CD4-positive, alpha-beta T cell (primary cell): ENCODE measurements at regions not wholly inside any gene's neighbourhood (a gene's known extent, or its start where the extent isn't known, plus 50 kb on each side); places are given as distances from the start of the nearest gene placed in this dataset.
A peak's percentile ranks its signal among the peaks of the same experiment; 100 is the strongest.

Experiments used
- ATAC-seq: fragments of 200-7000 bp; cut with Tn5 transposase; one replicate; pipeline ENCODE4 v1.10.0; 2022; ENCODE audit warnings: mild to moderate bottlenecking; ENCODE audit not compliant: poor library complexity
- CTCF ChIA-PET: fragments of 350-600 bp; sonication (Branson Sonifier 250); formaldehyde crosslinking; loops from one replicate; lab custom pipeline; 2021; ENCODE audit warnings: antibody characterized with exemption, inconsistent platforms; lab: Charles Lee
- POLR2A ChIA-PET: fragments of 350-600 bp; sonication (Branson Sonifier 250); formaldehyde crosslinking; loops from one replicate; lab custom pipeline; 2021; ENCODE audit warnings: antibody characterized with exemption, inconsistent platforms; lab: Charles Lee
- DNase-seq, 14 experiments: peaks; one replicate each; pipeline ENCODE4 v3.0.0-alpha.2; 2013 to 2020; ENCODE audit warnings: mixed read lengths in 2 of 14
- H3K27ac ChIP-seq, 2 donors: one replicate each; pipeline versions ENCODE4 v1.5.1 to v1.7.0; 2013; ENCODE audit warnings: low read length in 2 of 2, low read depth in 1 of 2, mild to moderate bottlenecking in 1 of 2
- H3K27me3 ChIP-seq, 2 experiments: 1 replicate in 1 of 2; 2 replicates in 1 of 2; pipeline versions ENCODE4 v1.6.1 to v1.7.0; 2013; ENCODE audit warnings: low read length in 2 of 2, control low read depth in 1 of 2, mild to moderate bottlenecking in 1 of 2, moderate library complexity in 1 of 2; ENCODE audit not compliant: insufficient read depth in 2 of 2, control insufficient read depth in 1 of 2
- H3K36me3 ChIP-seq: one replicate; pipeline ENCODE4 v1.6.1; 2013; ENCODE audit warnings: low read length, control low read depth; ENCODE audit not compliant: insufficient read depth
- H3K4me1 ChIP-seq: one replicate; pipeline ENCODE4 v1.6.1; 2013; ENCODE audit warnings: low read length, control low read depth; ENCODE audit not compliant: insufficient read depth
- H3K4me3 ChIP-seq: one replicate; pipeline ENCODE4 v1.5.1; 2013; ENCODE audit warnings: mild to moderate bottlenecking, low read length, moderate library complexity
- H3K9me3 ChIP-seq, 2 experiments: 1 replicate in 1 of 2; 2 replicates in 1 of 2; pipeline versions ENCODE4 v1.6.1 to v1.7.0; 2013; ENCODE audit warnings: low read length in 2 of 2, mild to moderate bottlenecking in 2 of 2, control low read depth in 1 of 2, moderate library complexity in 1 of 2; ENCODE audit not compliant: control insufficient read depth in 1 of 2, insufficient read depth in 1 of 2
- H3K27ac Mint-ChIP-seq: one replicate; pipeline ENCODE4 v1.8.0; 2020; ENCODE audit warnings: mixed read lengths
- H3K27me3 Mint-ChIP-seq: one replicate; pipeline ENCODE4 v1.8.0; 2021; ENCODE audit warnings: mixed read lengths
- H3K36me3 Mint-ChIP-seq: one replicate; pipeline ENCODE4 v1.8.0; 2021; ENCODE audit warnings: low read depth, mixed read lengths
- H3K4me1 Mint-ChIP-seq: one replicate; pipeline ENCODE4 v1.8.0; 2021; ENCODE audit warnings: low read depth, mixed read lengths
- H3K4me3 Mint-ChIP-seq: one replicate; pipeline ENCODE4 v1.8.0; 2020; ENCODE audit warnings: mild to moderate bottlenecking, mixed read lengths
- H3K9me3 Mint-ChIP-seq: one replicate; pipeline ENCODE4 v1.8.0; 2020; ENCODE audit warnings: mixed read lengths
- intact Hi-C, 2 experiments: fragments of 100-400 bp; cut with DNase I in 1 of 2; cut with micrococcal nuclease in 1 of 2; formaldehyde crosslinking; loops; one replicate each; pipeline versions ENCODE4 v1.15.1 to v1.9.0; 2023 to 2025; cut with DNase I, micrococcal nuclease
- TF ChIP-seq, protein P1 (sequence below): fragments of 200-600 bp; IDR thresholded peaks from one replicate; pipeline ENCODE4 v1.8.0; 2022; ENCODE audit warnings: antibody characterized with exemption, mild to moderate bottlenecking

DNA sequence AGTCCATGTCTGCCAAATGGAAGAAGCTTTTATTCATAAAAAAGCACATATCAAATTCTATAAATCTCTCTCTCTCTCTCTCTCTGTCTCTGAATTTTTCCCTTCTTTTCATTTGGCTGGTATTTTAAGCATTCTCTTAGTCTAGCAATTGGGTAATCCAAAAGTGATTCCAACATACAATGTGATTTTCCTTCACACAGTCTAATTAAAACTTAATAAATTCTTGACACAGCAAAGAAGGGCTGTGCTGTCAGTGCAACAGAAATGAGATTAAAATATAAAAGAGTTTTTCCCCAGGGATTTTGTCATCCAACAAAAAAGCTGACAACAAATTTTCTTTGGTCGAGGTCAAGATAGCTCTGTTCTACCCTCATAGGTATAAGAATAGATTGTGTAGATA is 216.9 kb downstream of the CENPC start:
- no peak overlapping the region for H3K27ac Mint-ChIP-seq
- no peaks in the 10 kb centered on the region for H3K9me3 Mint-ChIP-seq
- no peak overlapping the region for H3K4me3 Mint-ChIP-seq
- no peaks in the 10 kb centered on the region for H3K36me3 Mint-ChIP-seq
- DNase-seq, result no peak
- CTCF ChIA-PET, result interaction anchor here (1.7 kb wide), 1 partner anchor 16 kb away, joined by 3 read pairs; no protein-coding TSS in a partner anchor
- ATAC-seq, result no peak
- intact Hi-C loops, result loop anchor here in 1 of 2 experiments (5.0 kb wide), 1 partner anchor 241 kb away; no protein-coding TSS in a partner anchor
- peaks cover 0 to 5% of the 10 kb centered on the region in 2 experiments for H3K27me3 ChIP-seq
- H3K36me3 ChIP-seq, result no peaks in the 10 kb centered on the region
- POLR2A ChIA-PET, result no interaction called here
- H3K4me1 ChIP-seq, result no peaks in the 10 kb centered on the region
- no peak overlapping the region for H3K4me3 ChIP-seq
- H3K27ac ChIP-seq, result no peak overlapping the region
- no peaks in the 10 kb centered on the region for H3K4me1 Mint-ChIP-seq
- peaks cover 43% of the 10 kb centered on the region for H3K27me3 Mint-ChIP-seq
- TF ChIP-seq, protein P1, sequence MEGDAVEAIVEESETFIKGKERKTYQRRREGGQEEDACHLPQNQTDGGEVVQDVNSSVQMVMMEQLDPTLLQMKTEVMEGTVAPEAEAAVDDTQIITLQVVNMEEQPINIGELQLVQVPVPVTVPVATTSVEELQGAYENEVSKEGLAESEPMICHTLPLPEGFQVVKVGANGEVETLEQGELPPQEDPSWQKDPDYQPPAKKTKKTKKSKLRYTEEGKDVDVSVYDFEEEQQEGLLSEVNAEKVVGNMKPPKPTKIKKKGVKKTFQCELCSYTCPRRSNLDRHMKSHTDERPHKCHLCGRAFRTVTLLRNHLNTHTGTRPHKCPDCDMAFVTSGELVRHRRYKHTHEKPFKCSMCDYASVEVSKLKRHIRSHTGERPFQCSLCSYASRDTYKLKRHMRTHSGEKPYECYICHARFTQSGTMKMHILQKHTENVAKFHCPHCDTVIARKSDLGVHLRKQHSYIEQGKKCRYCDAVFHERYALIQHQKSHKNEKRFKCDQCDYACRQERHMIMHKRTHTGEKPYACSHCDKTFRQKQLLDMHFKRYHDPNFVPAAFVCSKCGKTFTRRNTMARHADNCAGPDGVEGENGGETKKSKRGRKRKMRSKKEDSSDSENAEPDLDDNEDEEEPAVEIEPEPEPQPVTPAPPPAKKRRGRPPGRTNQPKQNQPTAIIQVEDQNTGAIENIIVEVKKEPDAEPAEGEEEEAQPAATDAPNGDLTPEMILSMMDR, result no peak
- H3K9me3 ChIP-seq, result no peaks in the 10 kb centered on the region

DNA sequence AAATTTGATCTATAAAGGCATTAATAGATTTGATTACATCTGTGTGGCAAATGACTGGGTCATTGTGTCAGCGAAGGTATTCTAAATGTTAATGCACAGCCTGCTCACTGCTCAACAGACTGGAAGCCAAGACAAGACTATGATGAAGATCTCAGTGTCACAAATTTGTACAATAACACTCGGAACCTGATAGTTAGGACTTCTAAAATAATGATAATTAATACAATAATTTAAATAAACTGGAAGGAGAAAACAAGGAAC is 217.4 kb downstream of the CENPC start:
- DNase-seq, result no peak
- Histone ChIP-seq H3K4me1 (no peaks in the 10 kb centered on the region), H3K9me3 (no peaks in the 10 kb centered on the region), H3K4me3 (no peak overlapping the region), H3K27ac (no peak overlapping the region), H3K36me3 (no peaks in the 10 kb centered on the region), H3K27me3 (peaks cover 0 to 5% of the 10 kb centered on the region in 2 experiments)
- no peak overlapping the region for H3K4me3 Mint-ChIP-seq
- intact Hi-C loops, result loop anchor here in 1 of 2 experiments (5.0 kb wide), 1 partner anchor 241 kb away; no protein-coding TSS in a partner anchor
- no peak overlapping the region for H3K27ac Mint-ChIP-seq
- H3K36me3 Mint-ChIP-seq, result no peaks in the 10 kb centered on the region
- H3K4me1 Mint-ChIP-seq, result no peaks in the 10 kb centered on the region
- H3K9me3 Mint-ChIP-seq, result no peaks in the 10 kb centered on the region
- CTCF ChIA-PET, result interaction anchor here (1.7 kb wide), 1 partner anchor 17 kb away, joined by 3 read pairs; no protein-coding TSS in a partner anchor
- POLR2A ChIA-PET, result no interaction called here
- ATAC-seq, result no peak
- peaks cover 38% of the 10 kb centered on the region for H3K27me3 Mint-ChIP-seq
- TF ChIP-seq, protein P1, result no peak

DNA sequence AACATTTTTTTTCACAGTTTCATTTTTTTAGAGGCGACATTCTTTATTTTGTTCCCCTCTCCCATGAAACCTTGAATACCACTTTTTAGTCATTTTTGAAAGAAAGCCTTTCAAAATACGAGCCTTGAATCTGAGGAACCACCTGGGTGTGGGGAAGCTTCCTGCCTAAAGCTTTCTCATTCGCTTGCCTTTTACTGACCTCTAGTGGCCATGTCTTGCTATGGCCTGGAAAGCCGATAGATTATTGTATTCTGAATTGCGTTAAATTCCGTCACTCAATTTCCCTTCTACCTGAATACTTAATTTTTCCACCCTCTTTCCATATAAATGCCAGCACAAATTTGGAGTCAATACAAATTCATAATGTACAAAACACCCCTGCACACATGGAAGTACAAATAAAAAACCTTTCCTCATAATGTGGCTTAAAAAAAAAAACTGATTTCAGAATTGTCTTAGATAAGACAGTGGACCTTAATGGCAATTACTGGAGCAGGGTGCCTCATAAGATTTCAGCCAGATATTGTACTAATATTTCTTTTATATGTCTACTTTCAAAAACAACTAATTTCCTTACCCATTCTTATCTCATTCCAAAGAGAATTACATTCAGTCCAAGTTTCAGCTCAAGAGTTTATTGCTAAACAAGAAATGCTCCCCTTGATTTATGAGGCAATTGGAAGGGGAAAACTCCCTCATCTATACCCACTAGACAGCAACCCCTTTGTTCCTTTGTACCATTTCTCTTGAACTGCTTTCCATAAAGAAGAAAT is 217.9 kb downstream of the CENPC start:
- intact Hi-C loops, result loop anchor here (1.0 to 5.0 kb wide), 2 partner anchors 239 to 240 kb away; no protein-coding TSS in a partner anchor
- no peak overlapping the region for H3K4me3 ChIP-seq
- H3K9me3 ChIP-seq, result no peaks in the 10 kb centered on the region
- ATAC-seq (peak; percentile 63), DNase-seq (peak in 13 of 14 experiments; percentile 3 to 65 (median 16))
- Mint-ChIP-seq H3K27ac (no peak overlapping the region), H3K4me1 (no peaks in the 10 kb centered on the region), H3K4me3 (no peak overlapping the region), H3K36me3 (no peaks in the 10 kb centered on the region), H3K27me3 (peaks cover 33% of the 10 kb centered on the region), H3K9me3 (no peaks in the 10 kb centered on the region)
- H3K27ac ChIP-seq, result no peak overlapping the region
- ChIA-PET POLR2A (interaction anchor here (0.9 kb wide), 1 partner anchor 239 kb away, joined by 3 read pairs; no protein-coding TSS in a partner anchor), CTCF (interaction anchor here (0.6 to 1.7 kb wide), 3 partner anchors 9 to 219 kb away, joined by 3 read pairs; no protein-coding TSS in a partner anchor)
- H3K27me3 ChIP-seq, result peaks cover 0 to 5% of the 10 kb centered on the region in 2 experiments
- H3K4me1 ChIP-seq, result no peaks in the 10 kb centered on the region
- no peaks in the 10 kb centered on the region for H3K36me3 ChIP-seq
- TF ChIP-seq, protein P1, result peak; percentile 82
